ENCODE measurements at regions not wholly inside any gene's neighbourhood (a gene's known extent, or its start where the extent isn't known, plus 50 kb on each side); places are given as distances from the start of the nearest gene placed in this dataset.

- TF ChIP-seq ZNF589 (CRISPR knock-in tag; conservative IDR thresholded peaks at IDR 0.05) (no peak), EP300 (IDR thresholded peaks at IDR 0.05; ENCODE audit: low read depth in 2 of 2, low read length in 2 of 2) (no peak), EP300 (CRISPR knock-in tag; IDR thresholded peaks at IDR 0.05; ENCODE audit: borderline replicate concordance) (no peak), POLR2AphosphoS5 (IDR thresholded peaks at IDR 0.05; ENCODE audit: low read depth, low read length) (no peak), RBAK (CRISPR knock-in tag; IDR thresholded peaks at IDR 0.05) (no peak), SETDB1 (CRISPR knock-in tag; IDR thresholded peaks at IDR 0.05; ENCODE audit: borderline replicate concordance) (no peak), NCOA5 (CRISPR knock-in tag; IDR thresholded peaks at IDR 0.05) (no peak), GTF3A (CRISPR knock-in tag; conservative IDR thresholded peaks at IDR 0.05) (no peak)
- TF ChIP-seq, protein P1, sequence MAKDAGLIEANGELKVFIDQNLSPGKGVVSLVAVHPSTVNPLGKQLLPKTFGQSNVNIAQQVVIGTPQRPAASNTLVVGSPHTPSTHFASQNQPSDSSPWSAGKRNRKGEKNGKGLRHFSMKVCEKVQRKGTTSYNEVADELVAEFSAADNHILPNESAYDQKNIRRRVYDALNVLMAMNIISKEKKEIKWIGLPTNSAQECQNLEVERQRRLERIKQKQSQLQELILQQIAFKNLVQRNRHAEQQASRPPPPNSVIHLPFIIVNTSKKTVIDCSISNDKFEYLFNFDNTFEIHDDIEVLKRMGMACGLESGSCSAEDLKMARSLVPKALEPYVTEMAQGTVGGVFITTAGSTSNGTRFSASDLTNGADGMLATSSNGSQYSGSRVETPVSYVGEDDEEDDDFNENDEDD (CRISPR knock-in tag; IDR thresholded peaks at IDR 0.05; ENCODE audit: borderline replicate concordance), result no peak
Observed at GRCh38 chr6:14379568-14379967, 262.0 kb downstream of the CD83 start.

Data from HepG2 (cell line).